Left hindlimb (tissue), 1 donor: ENCODE measurements at regions not wholly inside any gene's neighbourhood (a gene's known extent, or its start where the extent isn't known, plus 50 kb on each side); places are given as distances from the start of the nearest gene placed in this dataset.

Experiments
- DNase-seq: peaks from one replicate; pipeline ENCODE4 v3.0.0-alpha.2; 2018

- DNase-seq: peak; percentile 3
Observed at GRCh38 chr20:57066126-57066900, 200.1 kb downstream of the BMP7 start.

- peak; percentile 8 for DNase-seq
Observed at GRCh38 chr20:57069442-57069841, 197.0 kb downstream of the BMP7 start.

GRCh38 chr20:57070296-57070695 is 196.1 kb downstream of the BMP7 start:
- peak; percentile 11 for DNase-seq

- peak; percentile 3 for DNase-seq
Observed at GRCh38 chr20:57071283-57071731, 195.1 kb downstream of the BMP7 start.

- DNase-seq: no peak
Observed at GRCh38 chr20:57071954-57072583, 194.4 kb downstream of the BMP7 start.

- no peak for DNase-seq
Observed at GRCh38 chr20:57073402-57073801, 193.0 kb downstream of the BMP7 start.

GRCh38 chr20:57074386-57074785 is 192.1 kb downstream of the BMP7 start:
- DNase-seq: no peak

- DNase-seq: no peak
Observed at GRCh38 chr20:57075181-57075580, 191.3 kb downstream of the BMP7 start.

GRCh38 chr20:57075603-57076002 is 190.8 kb downstream of the BMP7 start:
- DNase-seq: no peak

GRCh38 chr20:57076152-57076652 is 190.2 kb downstream of the BMP7 start:
- no peak for DNase-seq

GRCh38 chr20:57076951-57077350 is 189.5 kb downstream of the BMP7 start:
- DNase-seq: no peak

- no peak for DNase-seq
Observed at GRCh38 chr20:57078116-57078515, 188.3 kb downstream of the BMP7 start.

GRCh38 chr20:57079031-57080005 is 187.1 kb downstream of the BMP7 start:
- no peak for DNase-seq

GRCh38 chr20:57080796-57081195 is 185.6 kb downstream of the BMP7 start:
- no peak for DNase-seq

- DNase-seq: no peak
Observed at GRCh38 chr20:57082357-57082945, 184.0 kb downstream of the BMP7 start.

GRCh38 chr20:57083072-57083471 is 183.4 kb downstream of the BMP7 start:
- DNase-seq: no peak

- peak; percentile 12 for DNase-seq
Observed at GRCh38 chr20:57086066-57086465, 180.4 kb downstream of the BMP7 start.

- DNase-seq: peak; percentile 18
Observed at GRCh38 chr20:57087102-57087501, 179.3 kb downstream of the BMP7 start.

GRCh38 chr20:57087705-57088104 is 178.7 kb downstream of the BMP7 start:
- DNase-seq: peak; percentile 5

GRCh38 chr20:57088436-57088835 is 178.0 kb downstream of the BMP7 start:
- no peak for DNase-seq

- peak; percentile 80 for DNase-seq
Observed at GRCh38 chr20:57089699-57090144, 176.7 kb downstream of the BMP7 start.
